H9 (cell line): ENCODE measurements at regions not wholly inside any gene's neighbourhood (a gene's known extent, or its start where the extent isn't known, plus 50 kb on each side); places are given as distances from the start of the nearest gene placed in this dataset.

Experiments
- DNase-seq: peaks from one replicate; pipeline ENCODE4 v3.0.0-alpha.2; 2017
- H2AFZ ChIP-seq: one replicate; pipeline ENCODE4 v1.6.1; 2013; ENCODE audit warnings: mild to moderate bottlenecking, low read length, control low read depth, moderate library complexity
- H2AK5ac ChIP-seq: 2 replicates; pipeline ENCODE4 v1.6.1; 2013; ENCODE audit warnings: low read length, control low read depth, mixed read lengths; ENCODE audit not compliant: insufficient read length
- H2BK120ac ChIP-seq: one replicate; pipeline ENCODE4 v1.6.1; 2013; ENCODE audit warnings: low read depth, mild to moderate bottlenecking, low read length, control low read depth, inconsistent platforms; ENCODE audit not compliant: poor library complexity, severe bottlenecking
- H2BK12ac ChIP-seq: 2 replicates; pipeline ENCODE4 v1.6.1; 2013; ENCODE audit warnings: low read length, control low read depth, mixed read lengths, low read depth; ENCODE audit not compliant: insufficient read length
- H2BK15ac ChIP-seq: 2 replicates; pipeline ENCODE4 v1.6.1; 2013; ENCODE audit warnings: low read depth, low read length, control low read depth
- H2BK20ac ChIP-seq: one replicate; pipeline ENCODE4 v1.6.1; 2013; ENCODE audit warnings: low read depth, mild to moderate bottlenecking, low read length, control low read depth, inconsistent platforms; ENCODE audit not compliant: poor library complexity, severe bottlenecking
- H2BK5ac ChIP-seq: 2 replicates; pipeline ENCODE4 v1.6.1; 2013; ENCODE audit warnings: low read length, control low read depth, mixed read lengths; ENCODE audit not compliant: insufficient read length
- H3K14ac ChIP-seq: 2 replicates; pipeline ENCODE4 v1.6.1; 2013; ENCODE audit warnings: low read length, control low read depth; ENCODE audit not compliant: insufficient read depth
- H3K18ac ChIP-seq: 2 replicates; pipeline ENCODE4 v1.6.1; 2013; ENCODE audit warnings: low read depth, mild to moderate bottlenecking, mixed read lengths, low read length, control low read depth; ENCODE audit not compliant: insufficient read length
- H3K23ac ChIP-seq: 2 replicates; pipeline ENCODE4 v1.6.1; 2013; ENCODE audit warnings: low read length, control low read depth, mixed read lengths, low read depth; ENCODE audit not compliant: insufficient read length
- H3K23me2 ChIP-seq: 2 replicates; pipeline ENCODE4 v1.6.1; 2013; ENCODE audit warnings: low read depth, mild to moderate bottlenecking, mixed read lengths, low read length, control low read depth; ENCODE audit not compliant: insufficient read length, poor library complexity, severe bottlenecking
- H3K27ac ChIP-seq: 2 replicates; pipeline ENCODE4 v1.5.1; 2013; ENCODE audit warnings: low read length, control low read depth, mixed read lengths, low read depth; ENCODE audit not compliant: insufficient read length
- H3K27me3 ChIP-seq: 2 replicates; pipeline ENCODE4 v1.6.1; 2013; ENCODE audit warnings: low read length, control low read depth, inconsistent platforms; ENCODE audit not compliant: insufficient read depth
- H3K4ac ChIP-seq: 2 replicates; pipeline ENCODE4 v1.6.1; 2013; ENCODE audit warnings: low read depth, mild to moderate bottlenecking, control low read depth, inconsistent platforms, low read length, moderate library complexity
- H3K4me1 ChIP-seq: 2 replicates; pipeline ENCODE4 v1.6.1; 2013; ENCODE audit warnings: low read length, control low read depth, inconsistent platforms; ENCODE audit not compliant: insufficient read depth
- H3K4me2 ChIP-seq: 2 replicates; pipeline ENCODE4 v1.6.1; 2013; ENCODE audit warnings: low read length, control low read depth, mixed read lengths; ENCODE audit not compliant: insufficient read length, insufficient read depth
- H3K56ac ChIP-seq: 2 replicates; pipeline ENCODE4 v1.6.1; 2013; ENCODE audit warnings: low read depth, mild to moderate bottlenecking, mixed read lengths, low read length, control low read depth; ENCODE audit not compliant: insufficient read length
- H3K79me1 ChIP-seq: 2 replicates; pipeline ENCODE4 v1.6.1; 2013; ENCODE audit warnings: low read depth, mild to moderate bottlenecking, moderate library complexity, low read length, control low read depth, inconsistent platforms; ENCODE audit not compliant: insufficient read depth, poor library complexity, severe bottlenecking
- H3K79me2 ChIP-seq: 2 replicates; pipeline ENCODE4 v1.6.1; 2013; ENCODE audit warnings: low read length, control low read depth, inconsistent platforms; ENCODE audit not compliant: insufficient read depth
- H3K9ac ChIP-seq: 2 replicates; pipeline ENCODE4 v1.6.1; 2013; ENCODE audit warnings: low read length, control low read depth, mixed read lengths; ENCODE audit not compliant: insufficient read length; ENCODE audit errors: extremely low read depth
- H3K9me3 ChIP-seq: one replicate; pipeline ENCODE4 v1.6.1; 2013; ENCODE audit warnings: low read depth, low read length, inconsistent platforms; ENCODE audit not compliant: control insufficient read depth
- H3T11ph ChIP-seq: one replicate; pipeline ENCODE4 v1.6.1; 2013; ENCODE audit warnings: mild to moderate bottlenecking, low read length, control low read depth, inconsistent platforms
- H4K20me1 ChIP-seq: one replicate; pipeline ENCODE4 v1.6.1; 2013; ENCODE audit not compliant: control insufficient read depth, insufficient read length, insufficient read depth
- H4K5ac ChIP-seq: 2 replicates; pipeline ENCODE4 v1.6.1; 2013; ENCODE audit warnings: low read depth, mild to moderate bottlenecking, mixed read lengths, low read length, control low read depth; ENCODE audit not compliant: insufficient read length
- H4K8ac ChIP-seq: replicated peaks from 2 replicates; pipeline ENCODE4 v1.6.1; 2013; ENCODE audit warnings: low read length, control low read depth, mixed read lengths, low read depth; ENCODE audit not compliant: insufficient read length
- H4K91ac ChIP-seq: 2 replicates; pipeline ENCODE4 v1.6.1; 2013; ENCODE audit warnings: low read depth, mild to moderate bottlenecking, moderate library complexity, mixed read lengths, low read length, control low read depth; ENCODE audit not compliant: insufficient read length
- H3K27ac Mint-ChIP-seq, 3 experiments: 2 replicates in 2 of 3; 3 replicates in 1 of 3; pipeline ENCODE4 v1.8.0; 2020 to 2021; ENCODE audit warnings: mixed read lengths in 3 of 3, mild to moderate bottlenecking in 1 of 3, moderate library complexity in 1 of 3
- H3K27me3 Mint-ChIP-seq: 2 replicates; pipeline ENCODE4 v1.8.0; 2021; ENCODE audit warnings: low read depth, mild to moderate bottlenecking, moderate library complexity, mixed read lengths
- H3K36me3 Mint-ChIP-seq, 3 experiments: 2 replicates in 2 of 3; 3 replicates in 1 of 3; pipeline ENCODE4 v1.8.0; 2020 to 2021; ENCODE audit warnings: low read depth in 3 of 3, mixed read lengths in 3 of 3; ENCODE audit not compliant: insufficient read depth in 1 of 3
- H3K4me1 Mint-ChIP-seq, 2 experiments: 2 replicates each; pipeline ENCODE4 v1.8.0; 2020; ENCODE audit warnings: mixed read lengths in 2 of 2
- H3K4me3 Mint-ChIP-seq, 2 experiments: 2 replicates in 1 of 2; 3 replicates in 1 of 2; pipeline ENCODE4 v1.8.0; 2020 to 2021; ENCODE audit warnings: mild to moderate bottlenecking in 2 of 2, mixed read lengths in 2 of 2, moderate library complexity in 1 of 2
- H3K9me3 Mint-ChIP-seq, 2 experiments: 2 replicates in 1 of 2; 3 replicates in 1 of 2; pipeline ENCODE4 v1.8.0; 2020; ENCODE audit warnings: mild to moderate bottlenecking in 2 of 2, mixed read lengths in 2 of 2, moderate library complexity in 1 of 2
- CTCF ChIP-seq: fragments of 200-600 bp; sonication (generic); conservative IDR thresholded peaks from 3 replicates; pipeline ENCODE4 v1.8.0; 2021; ENCODE audit warnings: antibody characterized with exemption, mild to moderate bottlenecking
- WGBS: extraction: QIAGEN DNeasy Blood & Tissue Kit; methylation state at CpG from one replicate; pipeline ENCODE4 v1.1.7; 2013; ENCODE audit warnings: missing lambda C conversion rate, low lambda C conversion rate, mixed read lengths; ENCODE audit not compliant: insufficient read length; ENCODE audit errors: extremely low coverage; 5-methylcytosine and 5-hydroxymethylcytosine counted together

- no peak overlapping the region for H2BK20ac ChIP-seq
- H4K8ac ChIP-seq = no peak overlapping the region
- H4K20me1 ChIP-seq = no peaks in the 10 kb centered on the region
- no peak overlapping the region for H2AK5ac ChIP-seq
- H2BK120ac ChIP-seq = no peak overlapping the region
- H2BK5ac ChIP-seq = no peak overlapping the region
- no peak overlapping the region for H3K23ac ChIP-seq
- H3K4ac ChIP-seq = no peak overlapping the region
- no peak overlapping the region for H2BK15ac ChIP-seq
- no peak overlapping the region for H2BK12ac ChIP-seq
- no peaks in the 10 kb centered on the region for H3K23me2 ChIP-seq
- H3K14ac ChIP-seq = no peak overlapping the region
- H3K18ac ChIP-seq = no peak overlapping the region
- no peak overlapping the region for H2AFZ ChIP-seq
- Mint-ChIP-seq H3K9me3 (no peaks in the 10 kb centered on the region), H3K4me3 (no peak overlapping the region), H3K4me1 (peaks cover 17 to 18% of the 10 kb centered on the region in 2 experiments), H3K36me3 (no peaks in the 10 kb centered on the region), H3K27ac (peak overlapping the region in 1 of 3 experiments; percentile 51; a peak in 1 of 7 replicates), H3K27me3 (no peaks in the 10 kb centered on the region)
- no peak overlapping the region for H4K5ac ChIP-seq
- no CpG with 5 or more reads among the region's 4 CpGs for WGBS
- no peaks in the 10 kb centered on the region for H3K9me3 ChIP-seq
- TF ChIP-seq CTCF = no peak
- H3T11ph ChIP-seq = no peak overlapping the region
- no peak overlapping the region for H4K91ac ChIP-seq
- no peak overlapping the region for H3K4me2 ChIP-seq
- no peaks in the 10 kb centered on the region for H3K79me2 ChIP-seq
- H3K56ac ChIP-seq = no peak overlapping the region
- no peaks in the 10 kb centered on the region for H3K27me3 ChIP-seq
- H3K79me1 ChIP-seq = no peaks in the 10 kb centered on the region
- H3K4me1 ChIP-seq = no peaks in the 10 kb centered on the region
- H3K9ac ChIP-seq = no peak overlapping the region
- DNase-seq = no peak
- H3K27ac ChIP-seq = no peak overlapping the region
These were observed 927.6 kb upstream of the FANCL start for GRCh38 chr2:59168766-59169165.
